A549 (cell line): ENCODE measurements at regions not wholly inside any gene's neighbourhood (a gene's known extent, or its start where the extent isn't known, plus 50 kb on each side); places are given as distances from the start of the nearest gene placed in this dataset.

Experiments
- ATAC-seq, 2 experiments: fragments of 200-7000 bp in 1 of 2; fragments of >200 bp in 1 of 2; cut with Nextera tagmentation in 1 of 2; cut with Tn5 transposase in 1 of 2; 3 replicates each; pipeline versions ENCODE4 v1.8.0 to v1.9.1; 2018 to 2020; ENCODE audit warnings: mild to moderate bottlenecking in 1 of 2, moderate library complexity in 1 of 2
- CTCF ChIA-PET: fragments of 300-600 bp; sonication (Branson Sonifier 250); formaldehyde crosslinking; extraction: SDS; loops from one replicate; lab custom pipeline; 2021; ENCODE audit warnings: antibody characterized with exemption, inconsistent platforms; lab: Yijun Ruan, JAX
- POLR2A ChIA-PET: fragments of 350-600 bp; formaldehyde crosslinking; extraction: SDS; loops from one replicate; lab custom pipeline; 2021; ENCODE audit warnings: antibody characterized with exemption, inconsistent platforms; lab: Yijun Ruan, JAX
- DNase-seq, 2 experiments: peaks; one replicate each; pipeline versions ENCODE4 v3.0.0 to v3.0.0-alpha.2; 2011 to 2016; ENCODE audit warnings: low read depth in 1 of 2, low spot score in 1 of 2
- FAIRE-seq: peaks from 2 replicates; lab custom pipeline; 2011; peaks lifted over from hg19 to GRCh38; lab: Jason Lieb, UNC
- H3K27ac ChIP-seq, 2 experiments: fragments of >200 bp; sonication (Bioruptor Twin); formaldehyde crosslinking; 3 replicates each; pipeline ENCODE4 v1.5.1; 2016 to 2017
- H3K4me1 ChIP-seq: fragments of >200 bp; sonication (Bioruptor Twin); formaldehyde crosslinking; 3 replicates; pipeline ENCODE4 v1.6.1; 2016
- H3K4me2 ChIP-seq: fragments of >200 bp; sonication (Bioruptor Twin); formaldehyde crosslinking; 3 replicates; pipeline ENCODE4 v1.6.1; 2016
- H3K4me3 ChIP-seq: fragments of >200 bp; sonication (Bioruptor Twin); formaldehyde crosslinking; 3 replicates; pipeline ENCODE4 v1.5.1; 2016
- H3K9me3 ChIP-seq: fragments of >200 bp; sonication (Bioruptor Twin); formaldehyde crosslinking; 3 replicates; pipeline ENCODE4 v1.6.1; 2016
- CHD4 ChIP-seq: fragments of 200-600 bp; sonication (generic); IDR thresholded peaks from 2 replicates; pipeline ENCODE4 v1.6.1; 2016; ENCODE audit warnings: antibody characterized with exemption, mild to moderate bottlenecking, borderline replicate concordance
- E2F6 ChIP-seq: IDR thresholded peaks from 2 replicates; pipeline ENCODE4 v1.6.1; 2012; ENCODE audit warnings: low read depth, borderline replicate concordance
- EHF ChIP-seq: fragments of 250-450 bp; sonication (Bioruptor Pico); IDR thresholded peaks from 2 replicates; pipeline ENCODE4 v1.5.0; 2020; ENCODE audit warnings: mild to moderate bottlenecking
- FOSB ChIP-seq: fragments of 250-450 bp; sonication (Bioruptor Pico); IDR thresholded peaks from 2 replicates; pipeline ENCODE4 v1.5.0; 2020; ENCODE audit warnings: mild to moderate bottlenecking, moderate library complexity
- GATA3 ChIP-seq: IDR thresholded peaks from 2 replicates; pipeline ENCODE4 v1.6.1; 2012; ENCODE audit warnings: borderline replicate concordance
- HDAC2 ChIP-seq: fragments of 200-600 bp; sonication (generic); IDR thresholded peaks from 2 replicates; pipeline ENCODE4 v1.6.1; 2016
- HOXA7 ChIP-seq: fragments of 250-450 bp; sonication (Bioruptor Pico); IDR thresholded peaks from 2 replicates; pipeline ENCODE4 v1.5.0; 2020; ENCODE audit warnings: mild to moderate bottlenecking, moderate library complexity
- HOXB13 ChIP-seq: fragments of 250-450 bp; sonication (Bioruptor Pico); IDR thresholded peaks from 2 replicates; pipeline ENCODE4 v1.5.0; 2020; ENCODE audit warnings: low read depth, mild to moderate bottlenecking, moderate library complexity
- KDM1A ChIP-seq: fragments of 200-600 bp; sonication (generic); IDR thresholded peaks from 2 replicates; pipeline ENCODE4 v1.6.1; 2016; ENCODE audit warnings: low read depth, mild to moderate bottlenecking
- NPAS2 ChIP-seq: fragments of 250-450 bp; sonication (Bioruptor Pico); IDR thresholded peaks from 2 replicates; pipeline ENCODE4 v1.8.0; 2022; ENCODE audit warnings: mild to moderate bottlenecking, moderate library complexity, borderline replicate concordance
- NR3C1 ChIP-seq: fragments of >200 bp; sonication (Bioruptor Twin); formaldehyde crosslinking; IDR thresholded peaks from 3 replicates; pipeline ENCODE4 v1.6.1; 2017
- POLR2A ChIP-seq: IDR thresholded peaks from 2 replicates; pipeline ENCODE4 v1.6.1; 2012; ENCODE audit warnings: mild to moderate bottlenecking, low read length
- POLR2AphosphoS2 ChIP-seq: conservative IDR thresholded peaks from 2 replicates; pipeline ENCODE4 v1.6.1; 2012; ENCODE audit warnings: low read length, improper control_type of control experiment, inconsistent platforms
- REST ChIP-seq: fragments of 200-600 bp; sonication (generic); IDR thresholded peaks from 2 replicates; pipeline ENCODE4 v1.6.1; 2016; ENCODE audit warnings: antibody characterized with exemption, mild to moderate bottlenecking, moderate library complexity
- RNF2 ChIP-seq: fragments of 200-600 bp; sonication (generic); IDR thresholded peaks from 2 replicates; pipeline ENCODE4 v1.6.1; 2016; ENCODE audit warnings: low read depth, mild to moderate bottlenecking, antibody characterized with exemption, moderate library complexity, borderline replicate concordance
- SREBF2 ChIP-seq: fragments of 450-650 bp; IDR thresholded peaks from 2 replicates; pipeline ENCODE4 v1.6.1; 2014; ENCODE audit warnings: mild to moderate bottlenecking, moderate library complexity
- ZC3H11A ChIP-seq: fragments of 450-650 bp; IDR thresholded peaks from 2 replicates; pipeline ENCODE4 v1.6.1; 2014; ENCODE audit warnings: antibody characterized with exemption, mild to moderate bottlenecking
- ZNF302 ChIP-seq: fragments of 250-450 bp; sonication (Bioruptor Pico); IDR thresholded peaks from 2 replicates; pipeline ENCODE4 v1.9.0; 2021; ENCODE audit warnings: inconsistent platforms, mild to moderate bottlenecking, moderate library complexity
- WGBS: methylation state at CpG from one replicate; pipeline ENCODE4 v1.1.6; 2017; ENCODE audit errors: missing lambda C conversion rate; 5-methylcytosine and 5-hydroxymethylcytosine counted together
- TF ChIP-seq, protein P1 (sequence below): fragments of 150-350 bp; IDR thresholded peaks from 2 replicates; pipeline ENCODE4 v1.6.1; 2014; ENCODE audit warnings: low read depth, mild to moderate bottlenecking, low read length
- TF ChIP-seq, protein P2 (sequence below): IDR thresholded peaks from 2 replicates; pipeline ENCODE4 v1.6.1; 2012

DNA sequence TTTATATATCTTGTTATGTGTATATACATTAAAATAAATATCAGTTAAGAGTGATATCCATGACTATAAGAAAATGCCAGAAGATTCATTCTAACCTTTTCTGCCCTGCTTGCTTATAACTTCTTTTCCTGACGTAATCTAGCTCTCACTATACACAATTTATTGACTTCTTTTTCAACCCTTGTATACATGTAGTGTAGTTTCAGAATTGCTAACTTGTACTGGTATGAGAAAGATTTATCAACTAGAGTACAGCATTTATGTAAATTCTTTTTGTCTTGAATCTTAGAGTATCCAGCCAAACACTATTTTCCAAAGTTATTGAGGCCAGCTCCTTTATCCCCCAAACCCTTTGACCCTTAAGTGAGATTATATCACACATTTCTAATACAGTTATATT lies 798.0 kb upstream of the RAB6C start:
- H3K4me1 ChIP-seq = no peaks in the 10 kb centered on the region
- H3K27ac ChIP-seq = no peak overlapping the region
- FAIRE-seq (no peak), DNase-seq (no peak), ATAC-seq (no peak)
- POLR2A ChIA-PET = no interaction called here
- CTCF ChIA-PET = no interaction called here
- no peaks in the 10 kb centered on the region for H3K9me3 ChIP-seq
- TF ChIP-seq REST (no peak), CHD4 (no peak)
- H3K4me3 ChIP-seq = no peak overlapping the region
- 2% methylated on average over 1 of the region's 1 CpG for WGBS
- H3K4me2 ChIP-seq = no peak overlapping the region

- ATAC-seq = no peak
- DNase-seq = no peak
- TF ChIP-seq GATA3 = no peak
- TF ChIP-seq, all 56 proteins: peak for 0
- no peak for FAIRE-seq
- POLR2A ChIA-PET = no interaction called here
- Histone ChIP-seq H3K9me3 (no peaks in the 10 kb centered on the region), H3K4me2 (no peak overlapping the region), H3K27ac (no peak overlapping the region), H3K4me1 (no peaks in the 10 kb centered on the region), H3K4me3 (no peak overlapping the region)
- CTCF ChIA-PET = no interaction called here
- WGBS = 2% methylated on average over 4 of the region's 4 CpGs
Measured at GRCh38 chr2:129181963-129182362, 797.5 kb upstream of the RAB6C start.

- no peak overlapping the region for H3K4me3 ChIP-seq
- no peaks in the 10 kb centered on the region for H3K9me3 ChIP-seq
- POLR2A ChIA-PET = no interaction called here
- TF ChIP-seq HOXA7 (CRISPR knock-in tag) (no peak), NPAS2 (CRISPR knock-in tag) (no peak), FOSB (CRISPR knock-in tag) (no peak), ZNF302 (CRISPR knock-in tag) (no peak), HOXB13 (CRISPR knock-in tag) (no peak), POLR2A (no peak), POLR2AphosphoS2 (no peak), SREBF2 (no peak), RNF2 (no peak), HDAC2 (no peak), EHF (CRISPR knock-in tag) (no peak), NR3C1 (no peak), ZC3H11A (no peak), E2F6 (no peak), KDM1A (no peak)
- TF ChIP-seq, protein P1, sequence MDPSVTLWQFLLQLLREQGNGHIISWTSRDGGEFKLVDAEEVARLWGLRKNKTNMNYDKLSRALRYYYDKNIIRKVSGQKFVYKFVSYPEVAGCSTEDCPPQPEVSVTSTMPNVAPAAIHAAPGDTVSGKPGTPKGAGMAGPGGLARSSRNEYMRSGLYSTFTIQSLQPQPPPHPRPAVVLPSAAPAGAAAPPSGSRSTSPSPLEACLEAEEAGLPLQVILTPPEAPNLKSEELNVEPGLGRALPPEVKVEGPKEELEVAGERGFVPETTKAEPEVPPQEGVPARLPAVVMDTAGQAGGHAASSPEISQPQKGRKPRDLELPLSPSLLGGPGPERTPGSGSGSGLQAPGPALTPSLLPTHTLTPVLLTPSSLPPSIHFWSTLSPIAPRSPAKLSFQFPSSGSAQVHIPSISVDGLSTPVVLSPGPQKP = no peak
- TF ChIP-seq, protein P2, sequence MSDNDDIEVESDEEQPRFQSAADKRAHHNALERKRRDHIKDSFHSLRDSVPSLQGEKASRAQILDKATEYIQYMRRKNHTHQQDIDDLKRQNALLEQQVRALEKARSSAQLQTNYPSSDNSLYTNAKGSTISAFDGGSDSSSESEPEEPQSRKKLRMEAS = no peak
- TF ChIP-seq, all 56 proteins: peak for 0
- WGBS = 18% methylated on average over 3 of the region's 3 CpGs
- Histone ChIP-seq H3K4me2 (no peak overlapping the region), H3K4me1 (no peaks in the 10 kb centered on the region), H3K27ac (no peak overlapping the region)
- CTCF ChIA-PET = no interaction called here
- FAIRE-seq (no peak), ATAC-seq (no peak), DNase-seq (no peak)
Measured at GRCh38 chr2:129187343-129187742, 792.1 kb upstream of the RAB6C start.
